ENCODE measurements at regions not wholly inside any gene's neighbourhood (a gene's known extent, or its start where the extent isn't known, plus 50 kb on each side); places are given as distances from the start of the nearest gene placed in this dataset.

GRCh38 chr22:48494256-48494967, 1333.3 kb downstream of the BRD1 start:
- no peak for ATAC-seq (ENCODE audit: low read depth)
- Histone ChIP-seq H3K27me3 (ENCODE audit: insufficient read depth, poor library complexity, severe bottlenecking) (peaks cover 22% of the 10 kb centered on the region), H3K27ac (ENCODE audit: poor library complexity, severe bottlenecking) (no peak overlapping the region), H3K9me3 (ENCODE audit: severe bottlenecking) (no peaks in the 10 kb centered on the region), H3K4me3 (ENCODE audit: severe bottlenecking) (no peak overlapping the region), H3K36me3 (ENCODE audit: low read depth) (no peaks in the 10 kb centered on the region), H3K4me1 (ENCODE audit: insufficient read depth, poor library complexity, severe bottlenecking) (no peaks in the 10 kb centered on the region)
- DNase-seq (ENCODE audit: low spot score), result no peak
- no peak for TF ChIP-seq CTCF (IDR thresholded peaks at IDR 0.05; ENCODE audit: poor library complexity, severe bottlenecking)

DNA sequence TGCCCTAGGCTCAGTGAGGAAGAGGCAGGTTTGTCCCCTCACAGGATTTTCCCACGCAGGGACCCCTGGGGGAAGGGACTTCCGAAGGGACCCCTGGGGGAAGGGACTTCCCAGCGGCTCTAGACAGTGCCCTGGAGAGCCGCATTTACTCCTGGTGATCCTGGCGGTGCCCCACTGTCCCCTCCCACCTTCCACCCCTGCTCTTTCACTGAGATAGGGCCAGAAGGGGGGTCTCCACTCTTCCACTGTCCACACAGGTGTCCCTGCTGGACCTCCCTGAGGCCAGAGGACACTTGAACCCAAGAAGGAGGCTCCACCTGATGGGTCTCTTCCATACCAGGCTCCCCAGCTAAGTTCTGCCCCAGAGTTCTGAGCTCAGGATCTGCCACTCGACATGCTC, 1333.9 kb downstream of the BRD1 start:
- ATAC-seq (ENCODE audit: low read depth) (no peak), DNase-seq (ENCODE audit: low spot score) (no peak)
- Histone ChIP-seq H3K36me3 (ENCODE audit: low read depth) (no peaks in the 10 kb centered on the region), H3K27ac (ENCODE audit: poor library complexity, severe bottlenecking) (no peak overlapping the region), H3K27me3 (ENCODE audit: insufficient read depth, poor library complexity, severe bottlenecking) (peaks cover 24% of the 10 kb centered on the region), H3K4me3 (ENCODE audit: severe bottlenecking) (no peak overlapping the region), H3K4me1 (ENCODE audit: insufficient read depth, poor library complexity, severe bottlenecking) (no peaks in the 10 kb centered on the region), H3K9me3 (ENCODE audit: severe bottlenecking) (no peaks in the 10 kb centered on the region)
- no peak for TF ChIP-seq CTCF (IDR thresholded peaks at IDR 0.05; ENCODE audit: poor library complexity, severe bottlenecking)

GRCh38 chr22:48492366-48493320, 1335.0 kb downstream of the BRD1 start:
- Histone ChIP-seq H3K4me3 (ENCODE audit: severe bottlenecking) (no peak overlapping the region), H3K9me3 (ENCODE audit: severe bottlenecking) (no peaks in the 10 kb centered on the region), H3K27ac (ENCODE audit: poor library complexity, severe bottlenecking) (no peak overlapping the region), H3K36me3 (ENCODE audit: low read depth) (no peaks in the 10 kb centered on the region), H3K27me3 (ENCODE audit: insufficient read depth, poor library complexity, severe bottlenecking) (peaks cover 31% of the 10 kb centered on the region), H3K4me1 (ENCODE audit: insufficient read depth, poor library complexity, severe bottlenecking) (no peaks in the 10 kb centered on the region)
- no peak for DNase-seq (ENCODE audit: low spot score)
- TF ChIP-seq CTCF (IDR thresholded peaks at IDR 0.05; ENCODE audit: poor library complexity, severe bottlenecking), result peak; percentile 80
- ATAC-seq (ENCODE audit: low read depth), result peak; percentile 62; the same call in 2 of the 3 replicates

DNA sequence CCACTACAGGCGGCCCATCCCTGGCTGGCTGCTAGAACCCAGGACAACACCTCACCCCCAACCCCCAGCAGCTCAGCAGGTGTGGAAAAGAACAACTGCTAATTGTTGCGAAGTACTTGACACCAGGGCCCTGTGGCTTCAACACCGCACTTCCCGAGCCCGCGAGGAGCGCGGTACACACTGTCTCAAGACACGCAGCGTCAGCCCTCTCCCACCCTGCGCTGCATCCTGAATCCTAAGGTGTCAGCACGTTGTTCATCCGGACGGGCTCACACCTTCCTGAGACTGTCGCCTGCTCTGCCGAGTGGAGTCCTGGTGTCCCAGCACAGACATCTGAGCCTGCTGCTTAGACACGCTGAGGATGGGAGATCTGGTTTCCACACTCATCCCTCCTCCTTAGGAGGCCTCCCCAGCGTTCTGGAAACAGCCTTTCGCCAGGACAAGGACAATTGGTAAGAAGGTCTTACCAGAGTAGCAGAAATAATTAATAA, 1336.2 kb downstream of the BRD1 start:
- ATAC-seq (ENCODE audit: low read depth), result no peak

More for the DNA sequence above, 1336.2 kb downstream of the BRD1 start:
- H3K4me3 ChIP-seq (ENCODE audit: severe bottlenecking), result no peak overlapping the region
- DNase-seq (ENCODE audit: low spot score), result no peak
- H3K36me3 ChIP-seq (ENCODE audit: low read depth), result no peaks in the 10 kb centered on the region
- peaks cover 31% of the 10 kb centered on the region for H3K27me3 ChIP-seq (ENCODE audit: insufficient read depth, poor library complexity, severe bottlenecking)
- H3K9me3 ChIP-seq (ENCODE audit: severe bottlenecking), result no peaks in the 10 kb centered on the region
- no peak overlapping the region for H3K27ac ChIP-seq (ENCODE audit: poor library complexity, severe bottlenecking)
- H3K4me1 ChIP-seq (ENCODE audit: insufficient read depth, poor library complexity, severe bottlenecking), result no peaks in the 10 kb centered on the region
- no peak for TF ChIP-seq CTCF (IDR thresholded peaks at IDR 0.05; ENCODE audit: poor library complexity, severe bottlenecking)
